ENCODE measurements at regions not wholly inside any gene's neighbourhood (a gene's known extent, or its start where the extent isn't known, plus 50 kb on each side); places are given as distances from the start of the nearest gene placed in this dataset.

DNA sequence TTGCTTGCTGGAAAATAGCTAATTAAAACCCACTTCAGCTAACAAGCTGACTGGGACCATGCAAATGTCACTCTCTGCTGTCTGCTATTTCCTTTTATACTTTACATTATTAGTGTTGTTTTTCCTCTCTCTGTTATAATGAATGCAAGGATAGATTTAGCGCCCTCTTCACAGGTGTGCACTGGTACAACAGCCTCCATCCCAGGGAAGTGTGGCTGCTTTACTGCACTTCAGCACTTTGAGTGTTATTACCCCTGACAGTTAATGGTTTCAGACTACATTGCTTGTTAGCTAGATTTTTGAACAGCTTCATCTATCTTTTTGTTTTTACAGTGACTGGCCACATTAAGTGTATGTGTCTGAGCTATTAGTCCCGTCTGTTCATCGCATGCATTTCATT, 405.7 kb downstream of the RNF144B start:
- TF ChIP-seq, protein P1, sequence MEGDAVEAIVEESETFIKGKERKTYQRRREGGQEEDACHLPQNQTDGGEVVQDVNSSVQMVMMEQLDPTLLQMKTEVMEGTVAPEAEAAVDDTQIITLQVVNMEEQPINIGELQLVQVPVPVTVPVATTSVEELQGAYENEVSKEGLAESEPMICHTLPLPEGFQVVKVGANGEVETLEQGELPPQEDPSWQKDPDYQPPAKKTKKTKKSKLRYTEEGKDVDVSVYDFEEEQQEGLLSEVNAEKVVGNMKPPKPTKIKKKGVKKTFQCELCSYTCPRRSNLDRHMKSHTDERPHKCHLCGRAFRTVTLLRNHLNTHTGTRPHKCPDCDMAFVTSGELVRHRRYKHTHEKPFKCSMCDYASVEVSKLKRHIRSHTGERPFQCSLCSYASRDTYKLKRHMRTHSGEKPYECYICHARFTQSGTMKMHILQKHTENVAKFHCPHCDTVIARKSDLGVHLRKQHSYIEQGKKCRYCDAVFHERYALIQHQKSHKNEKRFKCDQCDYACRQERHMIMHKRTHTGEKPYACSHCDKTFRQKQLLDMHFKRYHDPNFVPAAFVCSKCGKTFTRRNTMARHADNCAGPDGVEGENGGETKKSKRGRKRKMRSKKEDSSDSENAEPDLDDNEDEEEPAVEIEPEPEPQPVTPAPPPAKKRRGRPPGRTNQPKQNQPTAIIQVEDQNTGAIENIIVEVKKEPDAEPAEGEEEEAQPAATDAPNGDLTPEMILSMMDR (IDR thresholded peaks at IDR 0.05; ENCODE audit: borderline replicate concordance, extremely low read depth, low read length, poor library complexity, severe bottlenecking): no peak
- no peak for TF ChIP-seq EZH2 (IDR thresholded peaks at IDR 0.05; ENCODE audit: borderline replicate concordance, low read depth, low read length, severe bottlenecking)
